Bronchial epithelial cell (primary cell): ENCODE measurements at regions not wholly inside any gene's neighbourhood (a gene's known extent, or its start where the extent isn't known, plus 50 kb on each side); places are given as distances from the start of the nearest gene placed in this dataset.

ENCODE experiments used
- DNase-seq: peaks from one replicate; pipeline ENCODE4 v3.0.0-alpha.2; 2010; ENCODE audit warnings: low read depth
- FAIRE-seq: peaks from 2 replicates; lab custom pipeline; 2011; peaks lifted over from hg19 to GRCh38; lab: Jason Lieb, UNC
- H3K27me3 ChIP-seq: 2 replicates; pipeline ENCODE4 v1.5.1; 2011; ENCODE audit warnings: low read length; ENCODE audit not compliant: control insufficient read depth, insufficient read depth
- H3K36me3 ChIP-seq: 2 replicates; pipeline ENCODE4 v1.5.1; 2011; ENCODE audit warnings: low read length; ENCODE audit not compliant: control insufficient read depth, insufficient read depth
- H3K4me3 ChIP-seq: 2 replicates; pipeline ENCODE4 v1.5.1; 2011; ENCODE audit warnings: mild to moderate bottlenecking, low read depth, low read length, control low read depth
- TF ChIP-seq, protein P1 (sequence below): IDR thresholded peaks from 2 replicates; pipeline ENCODE4 v1.5.1; 2011; ENCODE audit warnings: mild to moderate bottlenecking, moderate library complexity, low read length, control low read depth, inconsistent platforms; ENCODE audit not compliant: insufficient read depth, severe bottlenecking

DNA sequence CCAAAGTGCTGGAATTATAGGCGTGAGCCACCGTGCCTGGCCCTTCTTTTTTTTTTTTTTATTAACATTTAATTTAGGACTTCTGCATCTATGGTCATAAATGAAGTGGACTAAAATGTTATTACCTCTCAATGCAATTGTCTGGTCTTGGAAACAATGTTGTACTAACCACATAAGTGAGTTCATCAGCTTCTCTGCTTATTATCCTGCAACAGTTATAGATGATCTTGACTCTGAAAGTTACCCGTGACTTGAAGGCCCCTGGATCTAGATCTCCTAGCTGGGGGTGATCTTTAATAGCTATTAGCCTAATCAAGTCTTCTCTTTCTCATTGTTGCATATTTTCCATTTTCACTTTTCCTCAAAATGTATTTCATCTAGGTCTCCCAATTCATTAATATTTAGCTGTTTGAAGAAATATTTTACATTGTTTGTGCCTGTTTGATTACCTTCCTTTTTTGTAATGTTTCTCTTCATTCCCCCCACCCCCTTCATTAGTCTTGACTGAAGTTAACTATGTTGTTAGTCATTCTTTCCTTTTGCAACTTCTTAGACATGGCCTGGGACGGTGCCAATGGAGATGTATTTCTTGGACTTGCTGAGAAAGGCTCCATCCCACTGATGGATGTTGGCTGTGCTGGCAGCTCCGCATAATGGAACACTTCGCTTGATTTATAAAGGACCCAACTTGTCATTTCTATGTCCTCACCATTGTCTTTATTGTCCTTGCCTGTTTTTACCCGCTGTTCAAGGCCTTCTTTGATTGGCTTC lies 141.6 kb upstream of the RIOK3 start:
- Histone ChIP-seq H3K4me3 (no peak overlapping the region), H3K27me3 (no peaks in the 10 kb centered on the region), H3K36me3 (no peaks in the 10 kb centered on the region)
- FAIRE-seq (no peak), DNase-seq (peak; percentile 82)
- TF ChIP-seq, protein P1, sequence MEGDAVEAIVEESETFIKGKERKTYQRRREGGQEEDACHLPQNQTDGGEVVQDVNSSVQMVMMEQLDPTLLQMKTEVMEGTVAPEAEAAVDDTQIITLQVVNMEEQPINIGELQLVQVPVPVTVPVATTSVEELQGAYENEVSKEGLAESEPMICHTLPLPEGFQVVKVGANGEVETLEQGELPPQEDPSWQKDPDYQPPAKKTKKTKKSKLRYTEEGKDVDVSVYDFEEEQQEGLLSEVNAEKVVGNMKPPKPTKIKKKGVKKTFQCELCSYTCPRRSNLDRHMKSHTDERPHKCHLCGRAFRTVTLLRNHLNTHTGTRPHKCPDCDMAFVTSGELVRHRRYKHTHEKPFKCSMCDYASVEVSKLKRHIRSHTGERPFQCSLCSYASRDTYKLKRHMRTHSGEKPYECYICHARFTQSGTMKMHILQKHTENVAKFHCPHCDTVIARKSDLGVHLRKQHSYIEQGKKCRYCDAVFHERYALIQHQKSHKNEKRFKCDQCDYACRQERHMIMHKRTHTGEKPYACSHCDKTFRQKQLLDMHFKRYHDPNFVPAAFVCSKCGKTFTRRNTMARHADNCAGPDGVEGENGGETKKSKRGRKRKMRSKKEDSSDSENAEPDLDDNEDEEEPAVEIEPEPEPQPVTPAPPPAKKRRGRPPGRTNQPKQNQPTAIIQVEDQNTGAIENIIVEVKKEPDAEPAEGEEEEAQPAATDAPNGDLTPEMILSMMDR: no peak

DNA sequence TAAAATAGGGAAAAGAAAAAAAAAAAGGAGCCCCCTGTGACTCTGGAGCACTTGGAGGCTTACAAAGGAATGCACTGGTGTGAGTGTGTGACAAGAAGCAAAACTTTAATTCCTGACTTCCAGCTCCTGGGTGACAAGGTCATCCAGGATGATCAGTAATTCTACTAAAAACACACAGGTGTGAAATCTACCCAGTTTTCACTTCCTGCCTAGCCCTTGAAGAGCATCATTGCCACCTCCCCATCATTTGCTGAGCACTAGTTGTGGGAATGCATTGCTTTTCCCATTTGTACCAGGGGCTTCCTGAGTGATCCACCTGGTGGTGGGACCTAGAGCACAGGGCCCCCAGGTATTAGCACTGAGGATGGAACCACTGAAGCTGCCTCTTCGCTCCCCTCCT lies 139.7 kb upstream of the RIOK3 start:
- TF ChIP-seq, protein P1: no peak
- DNase-seq (no peak), FAIRE-seq (no peak)
- H3K27me3 ChIP-seq: no peaks in the 10 kb centered on the region
- no peaks in the 10 kb centered on the region for H3K36me3 ChIP-seq
- no peak overlapping the region for H3K4me3 ChIP-seq

DNA sequence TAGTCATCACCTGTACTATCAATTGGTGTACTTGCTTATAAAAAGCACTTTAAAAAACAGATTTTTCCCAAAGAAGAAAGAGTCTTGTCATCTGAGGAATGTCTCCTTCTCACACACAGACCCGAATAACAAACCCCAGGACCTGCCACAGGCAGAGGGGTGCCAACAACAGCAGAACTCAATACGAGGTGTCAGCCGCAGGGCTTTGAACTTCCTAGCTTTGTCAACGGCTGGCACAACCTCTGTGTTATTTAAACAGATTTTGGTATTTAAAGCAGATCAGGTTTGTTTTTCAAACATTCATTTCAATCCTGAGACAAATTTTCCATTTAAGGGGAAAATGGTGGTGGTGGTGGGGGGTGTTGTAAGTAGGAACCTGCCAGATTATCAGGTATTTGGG lies 138.4 kb upstream of the RIOK3 start:
- no peak for FAIRE-seq
- no peak overlapping the region for H3K4me3 ChIP-seq
- H3K36me3 ChIP-seq: no peaks in the 10 kb centered on the region
- TF ChIP-seq, protein P1: no peak
- DNase-seq: no peak
- no peaks in the 10 kb centered on the region for H3K27me3 ChIP-seq

DNA sequence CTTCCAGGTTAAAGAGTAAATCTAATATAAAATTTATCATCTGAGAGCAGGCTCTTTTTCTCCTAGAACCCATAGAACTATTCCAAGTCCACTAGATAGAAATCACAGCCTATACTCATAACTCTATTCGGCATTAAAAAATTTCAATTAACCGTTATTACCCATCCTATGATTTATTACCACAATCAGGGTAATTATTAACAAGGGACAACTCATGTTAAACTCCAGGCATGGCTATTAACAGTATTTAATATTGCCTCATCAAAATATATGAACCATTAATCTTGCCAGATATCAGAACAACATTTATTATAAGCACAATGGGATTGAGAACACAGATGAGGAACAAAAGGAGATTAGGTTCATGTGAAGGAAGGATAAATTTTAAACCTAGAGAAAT lies 136.8 kb upstream of the RIOK3 start:
- H3K27me3 ChIP-seq: no peaks in the 10 kb centered on the region
- DNase-seq (no peak), FAIRE-seq (no peak)
- no peak overlapping the region for H3K4me3 ChIP-seq
- TF ChIP-seq, protein P1: no peak
- no peaks in the 10 kb centered on the region for H3K36me3 ChIP-seq

DNA sequence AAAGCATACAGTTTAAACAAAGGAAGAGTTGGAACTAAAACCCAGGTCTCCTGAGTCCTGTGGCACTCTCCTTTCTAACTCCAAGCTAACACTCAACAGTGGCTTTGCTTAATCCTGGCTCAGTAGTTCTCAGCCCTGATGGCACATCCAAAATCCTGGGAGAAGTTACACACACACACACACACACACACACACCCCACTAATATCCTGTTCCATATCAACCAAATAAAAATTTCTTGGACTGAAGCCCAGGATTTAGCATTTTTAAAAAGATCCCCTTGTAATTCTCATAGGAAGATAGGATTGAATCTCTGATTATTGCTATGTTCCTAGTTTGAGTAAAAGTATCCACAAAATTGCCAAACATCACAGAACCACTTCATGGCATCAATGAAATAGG lies 136.1 kb upstream of the RIOK3 start:
- no peak for FAIRE-seq
- no peak overlapping the region for H3K4me3 ChIP-seq
- DNase-seq: no peak
- TF ChIP-seq, protein P1: no peak
- H3K36me3 ChIP-seq: no peaks in the 10 kb centered on the region
- H3K27me3 ChIP-seq: no peaks in the 10 kb centered on the region
